ENCODE measurements at regions not wholly inside any gene's neighbourhood (a gene's known extent, or its start where the extent isn't known, plus 50 kb on each side); places are given as distances from the start of the nearest gene placed in this dataset.

DNA sequence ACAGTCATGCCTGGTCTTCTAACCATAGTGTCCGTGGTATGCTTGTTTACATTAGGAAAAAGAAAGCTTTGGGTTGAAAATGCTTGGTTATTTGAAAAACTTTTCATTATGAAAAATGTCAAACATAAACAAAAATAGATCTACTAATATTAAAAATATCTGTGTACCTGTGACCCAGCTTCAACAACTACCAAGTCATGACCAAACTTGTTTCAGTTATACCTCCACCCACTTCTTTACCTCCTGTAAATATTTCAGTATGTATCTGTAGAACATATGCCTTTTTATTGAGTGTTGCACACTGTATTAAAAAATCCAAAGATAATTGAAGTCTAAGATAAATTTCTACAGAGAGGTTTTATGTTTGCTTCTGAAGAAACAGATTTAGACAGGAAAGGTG is 153.7 kb upstream of the GYPA start:
- TF ChIP-seq CTCF (IDR thresholded peaks at IDR 0.05) = no peak
- TF ChIP-seq POLR2AphosphoS5 (IDR thresholded peaks at IDR 0.05) = no peak
- no peak for TF ChIP-seq POLR2A (IDR thresholded peaks at IDR 0.05)
- TF ChIP-seq EP300 (IDR thresholded peaks at IDR 0.05) = no peak
